GM21390 (cell line): ENCODE measurements at regions not wholly inside any gene's neighbourhood (a gene's known extent, or its start where the extent isn't known, plus 50 kb on each side); places are given as distances from the start of the nearest gene placed in this dataset.
"Not testable (repeated sequence)": the region's sequence is repeated elsewhere in the genome, so short reads cannot be mapped to it uniquely, and the experiment has no call there.

Experiments
- ATAC-seq: cut with Tn5 transposase; IDR thresholded peaks from one replicate; pipeline ENCODE4 v1.9.1; 2021; ENCODE audit not compliant: unreplicated experiment

- ATAC-seq, result no peak
Measured at GRCh38 chr12:84161296-84161695, 751.3 kb downstream of the SLC6A15 start.

- ATAC-seq, result no peak
Measured at GRCh38 chr12:84159260-84159659, 753.3 kb downstream of the SLC6A15 start.

GRCh38 chr12:84157170-84157569 lies 755.4 kb downstream of the SLC6A15 start:
- no peak for ATAC-seq

GRCh38 chr12:84154991-84155930 lies 757.3 kb downstream of the SLC6A15 start:
- ATAC-seq, result not testable (repeated sequence)

GRCh38 chr12:84154439-84154990 lies 758.1 kb downstream of the SLC6A15 start:
- ATAC-seq, result not testable (repeated sequence)

GRCh38 chr12:84150201-84150600 lies 762.4 kb downstream of the SLC6A15 start:
- no peak for ATAC-seq

GRCh38 chr12:84148335-84148734 lies 764.3 kb downstream of the SLC6A15 start:
- no peak for ATAC-seq

- ATAC-seq, result no peak
Measured at GRCh38 chr12:84136862-84137367, 775.7 kb downstream of the SLC6A15 start.

- ATAC-seq, result no peak
Measured at GRCh38 chr12:84135586-84136279, 776.9 kb downstream of the SLC6A15 start.

- no peak for ATAC-seq
Measured at GRCh38 chr12:84134797-84135366, 777.7 kb downstream of the SLC6A15 start.

GRCh38 chr12:84131076-84131475 lies 781.5 kb downstream of the SLC6A15 start:
- no peak for ATAC-seq

- no peak for ATAC-seq
Measured at GRCh38 chr12:84128117-84128991, 784.2 kb downstream of the SLC6A15 start.

GRCh38 chr12:84124211-84124610 lies 788.4 kb downstream of the SLC6A15 start:
- no peak for ATAC-seq

- ATAC-seq, result no peak
Measured at GRCh38 chr12:84117190-84117589, 795.4 kb downstream of the SLC6A15 start.

GRCh38 chr12:84113666-84114065 lies 798.9 kb downstream of the SLC6A15 start:
- ATAC-seq, result no peak

- ATAC-seq, result not testable (repeated sequence)
Measured at GRCh38 chr12:84103886-84104285, 808.7 kb downstream of the SLC6A15 start.

- not testable (repeated sequence) for ATAC-seq
Measured at GRCh38 chr12:84101963-84102362, 810.6 kb downstream of the SLC6A15 start.

GRCh38 chr12:84099591-84099990 lies 813.0 kb downstream of the SLC6A15 start:
- not testable (repeated sequence) for ATAC-seq

- ATAC-seq, result no peak
Measured at GRCh38 chr12:84091651-84092050, 820.9 kb downstream of the SLC6A15 start.

- no peak for ATAC-seq
Measured at GRCh38 chr12:84089356-84089755, 823.2 kb downstream of the SLC6A15 start.
